ENCODE measurements at regions not wholly inside any gene's neighbourhood (a gene's known extent, or its start where the extent isn't known, plus 50 kb on each side); places are given as distances from the start of the nearest gene placed in this dataset.

DNA sequence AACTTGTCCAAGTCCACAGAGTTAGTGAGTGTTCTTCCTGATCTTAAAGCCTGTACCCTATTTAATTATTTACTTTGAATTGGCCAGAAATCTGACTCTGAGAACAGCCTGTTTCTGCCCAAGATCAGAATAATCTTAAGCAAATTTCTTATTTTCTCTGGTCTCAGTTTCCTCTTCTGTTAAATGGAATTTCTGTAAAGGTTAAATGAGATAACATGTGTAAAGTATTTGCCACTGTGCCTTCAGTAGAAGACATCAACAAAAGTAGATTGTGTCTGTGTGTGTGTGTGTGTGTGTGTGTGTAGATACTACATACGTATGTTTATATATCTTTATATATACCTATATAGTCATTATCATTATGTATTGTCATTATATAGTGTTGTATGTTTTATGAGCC, 124.2 kb upstream of the FGGY start:
- Histone ChIP-seq H3K27ac (ENCODE audit: low read length) (no peak overlapping the region), H3K9me3 (ENCODE audit: control insufficient read depth, insufficient read depth, low read depth, low read length) (no peaks in the 10 kb centered on the region), H3K36me3 (ENCODE audit: control insufficient read depth, insufficient read depth, low read length) (no peaks in the 10 kb centered on the region), H3K4me3 (ENCODE audit: low read depth in 2 of 2, low read length in 2 of 2) (no peak overlapping the region), H3K27me3 (ENCODE audit: control insufficient read depth, insufficient read depth, low read length) (no peaks in the 10 kb centered on the region), H3K4me1 (ENCODE audit: control insufficient read depth, insufficient read depth, low read length) (no peaks in the 10 kb centered on the region)
- TF ChIP-seq SIN3A (IDR thresholded peaks at IDR 0.05; ENCODE audit: borderline replicate concordance, insufficient read depth, low read depth, low read length) (no peak), TCF7L2 (IDR thresholded peaks at IDR 0.05; ENCODE audit: low read depth, low read length) (no peak), POLR2AphosphoS5 (IDR thresholded peaks at IDR 0.05; ENCODE audit: low read depth, low read length) (no peak)
- TF ChIP-seq, protein P1, sequence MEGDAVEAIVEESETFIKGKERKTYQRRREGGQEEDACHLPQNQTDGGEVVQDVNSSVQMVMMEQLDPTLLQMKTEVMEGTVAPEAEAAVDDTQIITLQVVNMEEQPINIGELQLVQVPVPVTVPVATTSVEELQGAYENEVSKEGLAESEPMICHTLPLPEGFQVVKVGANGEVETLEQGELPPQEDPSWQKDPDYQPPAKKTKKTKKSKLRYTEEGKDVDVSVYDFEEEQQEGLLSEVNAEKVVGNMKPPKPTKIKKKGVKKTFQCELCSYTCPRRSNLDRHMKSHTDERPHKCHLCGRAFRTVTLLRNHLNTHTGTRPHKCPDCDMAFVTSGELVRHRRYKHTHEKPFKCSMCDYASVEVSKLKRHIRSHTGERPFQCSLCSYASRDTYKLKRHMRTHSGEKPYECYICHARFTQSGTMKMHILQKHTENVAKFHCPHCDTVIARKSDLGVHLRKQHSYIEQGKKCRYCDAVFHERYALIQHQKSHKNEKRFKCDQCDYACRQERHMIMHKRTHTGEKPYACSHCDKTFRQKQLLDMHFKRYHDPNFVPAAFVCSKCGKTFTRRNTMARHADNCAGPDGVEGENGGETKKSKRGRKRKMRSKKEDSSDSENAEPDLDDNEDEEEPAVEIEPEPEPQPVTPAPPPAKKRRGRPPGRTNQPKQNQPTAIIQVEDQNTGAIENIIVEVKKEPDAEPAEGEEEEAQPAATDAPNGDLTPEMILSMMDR (IDR thresholded peaks at IDR 0.05), result no peak
- ATAC-seq (no peak), DNase-seq (ENCODE audit: low read depth, low spot score) (no peak)
- ChIA-PET CTCF (no interaction called here), POLR2A (no interaction called here)
- in situ Hi-C loops (cut with HindIII; ENCODE audit: low pct_unique_long_range_greater_than_20kb, low sequenced_read_pairs) (no loop called here), intact Hi-C loops (cut with micrococcal nuclease; ENCODE audit: unreplicated experiment) (no loop called here)
- no TSS peak for BruUV-seq (replicated peaks)

DNA sequence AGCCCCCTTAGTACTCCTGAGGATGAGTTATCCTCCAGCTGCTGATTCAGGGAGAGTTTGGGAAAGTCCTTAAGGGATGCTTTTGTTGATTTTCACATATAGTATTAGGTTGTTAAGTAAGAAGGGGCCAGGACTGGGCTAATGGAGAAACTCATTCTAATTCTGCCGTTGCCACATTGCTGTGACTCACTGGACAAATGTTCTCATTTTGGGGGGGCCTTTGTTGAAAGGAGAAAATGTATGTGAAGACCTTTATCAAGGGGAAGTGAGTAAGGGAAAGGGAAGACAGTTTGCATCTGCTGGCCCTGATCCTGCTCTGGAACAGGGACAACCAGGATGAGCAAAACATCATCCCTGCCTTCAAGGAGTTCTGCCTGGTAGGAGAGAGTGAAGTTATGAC, 123.2 kb upstream of the FGGY start:
- intact Hi-C loops (cut with micrococcal nuclease; ENCODE audit: unreplicated experiment) (no loop called here), in situ Hi-C loops (cut with HindIII; ENCODE audit: low pct_unique_long_range_greater_than_20kb, low sequenced_read_pairs) (no loop called here)
- Histone ChIP-seq H3K4me3 (ENCODE audit: low read depth in 2 of 2, low read length in 2 of 2) (no peak overlapping the region), H3K27ac (ENCODE audit: low read length) (no peak overlapping the region), H3K27me3 (ENCODE audit: control insufficient read depth, insufficient read depth, low read length) (no peaks in the 10 kb centered on the region), H3K4me1 (ENCODE audit: control insufficient read depth, insufficient read depth, low read length) (no peaks in the 10 kb centered on the region), H3K36me3 (ENCODE audit: control insufficient read depth, insufficient read depth, low read length) (no peaks in the 10 kb centered on the region), H3K9me3 (ENCODE audit: control insufficient read depth, insufficient read depth, low read depth, low read length) (no peaks in the 10 kb centered on the region)
- DNase-seq (ENCODE audit: low read depth, low spot score) (no peak), ATAC-seq (no peak)
- BruUV-seq (replicated peaks), result no TSS peak
- POLR2A ChIA-PET, result no interaction called here
- TF ChIP-seq, protein P2, sequence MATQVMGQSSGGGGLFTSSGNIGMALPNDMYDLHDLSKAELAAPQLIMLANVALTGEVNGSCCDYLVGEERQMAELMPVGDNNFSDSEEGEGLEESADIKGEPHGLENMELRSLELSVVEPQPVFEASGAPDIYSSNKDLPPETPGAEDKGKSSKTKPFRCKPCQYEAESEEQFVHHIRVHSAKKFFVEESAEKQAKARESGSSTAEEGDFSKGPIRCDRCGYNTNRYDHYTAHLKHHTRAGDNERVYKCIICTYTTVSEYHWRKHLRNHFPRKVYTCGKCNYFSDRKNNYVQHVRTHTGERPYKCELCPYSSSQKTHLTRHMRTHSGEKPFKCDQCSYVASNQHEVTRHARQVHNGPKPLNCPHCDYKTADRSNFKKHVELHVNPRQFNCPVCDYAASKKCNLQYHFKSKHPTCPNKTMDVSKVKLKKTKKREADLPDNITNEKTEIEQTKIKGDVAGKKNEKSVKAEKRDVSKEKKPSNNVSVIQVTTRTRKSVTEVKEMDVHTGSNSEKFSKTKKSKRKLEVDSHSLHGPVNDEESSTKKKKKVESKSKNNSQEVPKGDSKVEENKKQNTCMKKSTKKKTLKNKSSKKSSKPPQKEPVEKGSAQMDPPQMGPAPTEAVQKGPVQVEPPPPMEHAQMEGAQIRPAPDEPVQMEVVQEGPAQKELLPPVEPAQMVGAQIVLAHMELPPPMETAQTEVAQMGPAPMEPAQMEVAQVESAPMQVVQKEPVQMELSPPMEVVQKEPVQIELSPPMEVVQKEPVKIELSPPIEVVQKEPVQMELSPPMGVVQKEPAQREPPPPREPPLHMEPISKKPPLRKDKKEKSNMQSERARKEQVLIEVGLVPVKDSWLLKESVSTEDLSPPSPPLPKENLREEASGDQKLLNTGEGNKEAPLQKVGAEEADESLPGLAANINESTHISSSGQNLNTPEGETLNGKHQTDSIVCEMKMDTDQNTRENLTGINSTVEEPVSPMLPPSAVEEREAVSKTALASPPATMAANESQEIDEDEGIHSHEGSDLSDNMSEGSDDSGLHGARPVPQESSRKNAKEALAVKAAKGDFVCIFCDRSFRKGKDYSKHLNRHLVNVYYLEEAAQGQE (IDR thresholded peaks at IDR 0.05; ENCODE audit: insufficient read depth in 1 of 2, low read depth in 2 of 2, low read length in 1 of 2), result no peak
- TF ChIP-seq TCF7L2 (IDR thresholded peaks at IDR 0.05; ENCODE audit: low read depth, low read length), result no peak
- TF ChIP-seq POLR2AphosphoS5 (IDR thresholded peaks at IDR 0.05; ENCODE audit: low read depth, low read length), result no peak
- TF ChIP-seq SIN3A (IDR thresholded peaks at IDR 0.05; ENCODE audit: borderline replicate concordance, insufficient read depth, low read depth, low read length), result no peak
- CTCF ChIA-PET, result no interaction called here

DNA sequence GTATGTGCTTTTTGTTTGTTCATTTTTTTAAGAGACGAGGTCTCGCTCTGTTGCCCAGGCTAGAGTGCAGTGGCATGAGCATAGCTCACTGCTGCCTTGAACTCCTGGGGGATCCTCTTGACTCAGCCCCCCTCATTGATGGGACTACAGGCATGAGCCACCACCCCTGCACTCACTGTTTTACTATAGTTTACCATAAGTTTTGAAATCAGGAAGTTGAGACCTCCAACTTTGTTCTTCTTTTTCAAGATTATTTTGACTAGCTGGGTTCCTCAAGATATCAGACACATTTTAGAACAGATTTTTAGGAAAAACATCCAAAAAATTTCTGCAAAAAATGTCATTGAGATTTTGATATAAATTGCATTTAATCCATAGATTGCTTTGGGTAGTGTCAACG, 120.4 kb upstream of the FGGY start:
- Histone ChIP-seq H3K27ac (ENCODE audit: low read length) (no peak overlapping the region), H3K27me3 (ENCODE audit: control insufficient read depth, insufficient read depth, low read length) (no peaks in the 10 kb centered on the region), H3K4me3 (ENCODE audit: low read depth in 2 of 2, low read length in 2 of 2) (no peak overlapping the region), H3K9me3 (ENCODE audit: control insufficient read depth, insufficient read depth, low read depth, low read length) (no peaks in the 10 kb centered on the region), H3K36me3 (ENCODE audit: control insufficient read depth, insufficient read depth, low read length) (no peaks in the 10 kb centered on the region), H3K4me1 (ENCODE audit: control insufficient read depth, insufficient read depth, low read length) (no peaks in the 10 kb centered on the region)
- no TSS peak for BruUV-seq (replicated peaks)
- ChIA-PET CTCF (no interaction called here), POLR2A (no interaction called here)
- TF ChIP-seq, protein P1 (IDR thresholded peaks at IDR 0.05), result no peak
- TF ChIP-seq, protein P2 (IDR thresholded peaks at IDR 0.05; ENCODE audit: insufficient read depth in 1 of 2, low read depth in 2 of 2, low read length in 1 of 2), result no peak
- TF ChIP-seq TCF7L2 (IDR thresholded peaks at IDR 0.05; ENCODE audit: low read depth, low read length) (no peak), POLR2AphosphoS5 (IDR thresholded peaks at IDR 0.05; ENCODE audit: low read depth, low read length) (no peak), SIN3A (IDR thresholded peaks at IDR 0.05; ENCODE audit: borderline replicate concordance, insufficient read depth, low read depth, low read length) (no peak)
- intact Hi-C loops (cut with micrococcal nuclease; ENCODE audit: unreplicated experiment), result no loop called here
- ATAC-seq (no peak), DNase-seq (ENCODE audit: low read depth, low spot score) (no peak)
- in situ Hi-C loops (cut with HindIII; ENCODE audit: low pct_unique_long_range_greater_than_20kb, low sequenced_read_pairs), result no loop called here
